SH-SY5Y (cell line): ENCODE measurements at regions not wholly inside any gene's neighbourhood (a gene's known extent, or its start where the extent isn't known, plus 50 kb on each side); places are given as distances from the start of the nearest gene placed in this dataset.

Experiments
- GATA2 ChIP-seq: IDR thresholded peaks from 2 replicates; pipeline ENCODE4 v1.6.1; 2011; ENCODE audit warnings: mild to moderate bottlenecking, low read depth, low read length
- GATA3 ChIP-seq: IDR thresholded peaks from 2 replicates; pipeline ENCODE4 v1.6.1; 2011; ENCODE audit warnings: low read depth, mild to moderate bottlenecking, low read length, moderate library complexity

DNA sequence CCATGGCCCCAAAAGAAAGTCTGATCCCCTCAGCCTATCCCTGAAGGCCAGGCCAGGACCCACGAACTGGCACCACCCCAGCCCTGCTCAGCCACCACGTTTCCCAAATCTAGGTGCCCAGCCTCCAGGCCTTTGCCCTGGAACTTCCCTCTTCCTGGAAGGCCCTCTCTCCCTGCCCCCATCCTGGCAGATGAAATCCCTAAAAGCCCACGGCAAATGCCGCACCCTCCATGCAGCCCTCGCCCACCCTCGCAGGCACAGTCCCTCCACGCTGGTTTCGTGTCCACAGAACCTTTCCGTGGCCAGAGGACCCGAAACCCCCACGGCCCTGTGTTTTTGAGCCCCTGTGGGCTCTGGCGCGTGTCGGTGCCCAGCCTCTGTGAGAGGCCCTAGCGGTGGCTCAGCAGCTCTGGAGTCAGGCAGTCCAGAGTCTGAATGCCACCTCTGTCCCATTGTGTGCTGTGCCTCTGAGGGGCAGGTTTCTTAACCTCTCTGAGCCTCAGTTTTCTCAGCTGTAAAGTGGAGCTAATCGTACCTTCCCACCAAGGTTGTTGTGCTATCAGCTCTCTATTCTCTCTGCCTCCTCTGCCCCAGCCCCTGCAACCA lies 138.5 kb upstream of the IQSEC1 start:
- no peak for TF ChIP-seq GATA2
- no peak for TF ChIP-seq GATA3
